ENCODE measurements at regions not wholly inside any gene's neighbourhood (a gene's known extent, or its start where the extent isn't known, plus 50 kb on each side); places are given as distances from the start of the nearest gene placed in this dataset.

DNA sequence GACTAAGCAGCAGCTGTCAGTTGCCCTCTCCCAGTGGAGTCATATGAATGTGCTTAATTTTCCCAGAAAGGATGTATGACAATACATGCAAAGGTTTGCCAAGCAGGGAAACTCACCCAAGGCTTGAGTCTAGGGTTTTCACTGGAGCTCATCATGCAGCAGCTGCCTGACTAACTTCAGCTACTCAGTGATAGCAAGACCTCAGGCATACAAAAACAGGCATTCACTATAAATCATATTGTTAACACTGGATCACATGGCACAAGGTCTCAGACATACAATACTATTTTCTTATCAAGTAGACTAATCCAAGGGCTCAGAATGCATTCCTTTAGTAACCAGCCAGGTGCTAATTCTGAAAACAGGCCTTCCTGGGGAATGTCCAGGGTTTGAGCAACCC, 85.0 kb upstream of the STAC start:
- TF ChIP-seq, protein P1, sequence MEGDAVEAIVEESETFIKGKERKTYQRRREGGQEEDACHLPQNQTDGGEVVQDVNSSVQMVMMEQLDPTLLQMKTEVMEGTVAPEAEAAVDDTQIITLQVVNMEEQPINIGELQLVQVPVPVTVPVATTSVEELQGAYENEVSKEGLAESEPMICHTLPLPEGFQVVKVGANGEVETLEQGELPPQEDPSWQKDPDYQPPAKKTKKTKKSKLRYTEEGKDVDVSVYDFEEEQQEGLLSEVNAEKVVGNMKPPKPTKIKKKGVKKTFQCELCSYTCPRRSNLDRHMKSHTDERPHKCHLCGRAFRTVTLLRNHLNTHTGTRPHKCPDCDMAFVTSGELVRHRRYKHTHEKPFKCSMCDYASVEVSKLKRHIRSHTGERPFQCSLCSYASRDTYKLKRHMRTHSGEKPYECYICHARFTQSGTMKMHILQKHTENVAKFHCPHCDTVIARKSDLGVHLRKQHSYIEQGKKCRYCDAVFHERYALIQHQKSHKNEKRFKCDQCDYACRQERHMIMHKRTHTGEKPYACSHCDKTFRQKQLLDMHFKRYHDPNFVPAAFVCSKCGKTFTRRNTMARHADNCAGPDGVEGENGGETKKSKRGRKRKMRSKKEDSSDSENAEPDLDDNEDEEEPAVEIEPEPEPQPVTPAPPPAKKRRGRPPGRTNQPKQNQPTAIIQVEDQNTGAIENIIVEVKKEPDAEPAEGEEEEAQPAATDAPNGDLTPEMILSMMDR (IDR thresholded peaks at IDR 0.05) = no peak
- no peak for TF ChIP-seq POLR2A (IDR thresholded peaks at IDR 0.05)
